HG03095 (cell line): ENCODE measurements at regions not wholly inside any gene's neighbourhood (a gene's known extent, or its start where the extent isn't known, plus 50 kb on each side); places are given as distances from the start of the nearest gene placed in this dataset.
"Not testable (repeated sequence)": the region's sequence is repeated elsewhere in the genome, so short reads cannot be mapped to it uniquely, and the experiment has no call there.

ENCODE experiments used
- ATAC-seq: cut with Tn5 transposase; IDR thresholded peaks from one replicate; pipeline ENCODE4 v1.9.1; 2021; ENCODE audit warnings: moderate library complexity; ENCODE audit not compliant: unreplicated experiment

DNA sequence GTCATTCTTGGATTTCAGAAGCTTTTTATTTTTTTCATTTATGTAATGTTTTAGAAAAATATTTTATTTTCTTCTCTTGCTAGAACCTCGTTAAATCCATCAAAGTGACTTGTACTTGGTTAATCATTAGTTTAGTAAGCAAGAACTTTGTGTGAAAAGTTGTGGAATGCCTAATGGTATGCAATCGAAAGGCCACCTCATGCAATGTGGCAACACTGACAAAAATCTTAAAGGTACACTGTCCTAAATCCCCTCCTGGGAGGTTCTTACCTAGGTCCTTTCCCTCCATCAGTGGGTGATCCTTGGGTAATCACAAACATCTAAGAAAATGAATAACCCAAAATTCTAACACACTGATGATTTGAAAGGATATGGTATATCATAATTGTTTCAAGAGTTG is 304.2 kb downstream of the DNAH5 start:
- ATAC-seq: no peak

DNA sequence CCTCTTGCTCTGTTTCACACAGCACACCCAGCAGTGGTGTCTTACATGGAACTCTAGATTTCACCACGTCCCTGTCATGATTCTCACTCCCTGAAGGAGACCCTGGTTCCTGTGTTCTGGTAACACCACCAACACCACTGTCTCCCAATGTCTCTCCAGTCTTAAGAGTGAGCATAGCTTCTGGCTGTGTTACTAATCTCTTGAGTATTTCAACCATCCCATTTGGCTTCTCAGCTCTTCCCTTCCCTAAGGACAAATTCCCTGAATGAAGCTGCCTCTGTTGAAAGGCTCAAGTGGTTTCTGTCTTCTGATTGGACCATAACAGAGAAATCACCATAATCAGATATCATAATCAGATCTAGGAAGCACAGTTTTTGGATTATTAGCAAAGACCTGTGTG is 311.8 kb downstream of the DNAH5 start:
- ATAC-seq: no peak

DNA sequence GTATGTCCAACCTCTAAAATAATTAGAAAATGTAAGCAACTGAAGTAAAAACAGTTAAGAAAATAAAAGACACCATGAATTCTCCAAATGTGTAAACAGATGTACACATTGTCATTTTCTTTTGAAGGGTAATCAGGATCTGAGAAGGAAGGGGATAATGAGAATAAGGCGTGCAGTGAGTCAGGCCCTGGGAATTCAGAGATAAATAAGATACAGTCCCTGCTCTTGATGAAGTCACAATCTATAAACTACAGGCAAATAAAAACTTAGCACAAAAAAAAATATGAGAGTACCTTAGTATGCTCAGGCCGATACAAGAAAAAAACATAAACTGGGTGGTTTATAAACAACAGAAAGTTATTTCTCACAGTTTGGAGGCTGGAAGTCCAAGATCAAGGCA is 315.3 kb downstream of the DNAH5 start:
- ATAC-seq: no peak

GRCh38 chr5:13627673-13628454 is 316.6 kb downstream of the DNAH5 start:
- no peak for ATAC-seq

DNA sequence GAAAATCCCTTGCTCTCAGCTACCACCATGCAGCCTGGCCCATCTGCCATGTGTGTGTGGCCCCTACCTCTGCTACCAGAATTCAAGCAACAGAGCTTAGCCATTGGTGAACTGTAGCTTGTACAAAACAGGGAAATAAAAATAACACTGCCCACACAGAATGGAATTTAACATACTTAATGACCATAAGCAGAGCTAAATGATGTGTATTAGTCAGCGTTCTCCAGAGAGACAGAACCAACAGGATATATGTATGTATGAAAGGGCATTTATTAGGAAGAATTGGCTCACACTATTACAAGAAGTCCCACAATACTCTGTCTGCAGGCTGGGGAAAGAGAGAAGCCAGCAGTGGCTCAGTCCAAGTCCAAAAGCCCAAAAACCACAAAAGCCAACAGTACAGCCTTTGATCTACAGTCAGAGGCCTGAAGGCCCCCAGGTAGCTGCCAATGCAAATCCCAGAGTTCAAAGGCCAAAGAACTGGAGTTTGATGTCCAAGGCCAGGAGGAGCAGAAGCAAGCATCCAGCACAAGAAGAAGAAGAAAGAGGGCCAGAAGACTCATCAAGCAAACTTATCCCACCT is 318.8 kb downstream of the DNAH5 start:
- no peak for ATAC-seq

DNA sequence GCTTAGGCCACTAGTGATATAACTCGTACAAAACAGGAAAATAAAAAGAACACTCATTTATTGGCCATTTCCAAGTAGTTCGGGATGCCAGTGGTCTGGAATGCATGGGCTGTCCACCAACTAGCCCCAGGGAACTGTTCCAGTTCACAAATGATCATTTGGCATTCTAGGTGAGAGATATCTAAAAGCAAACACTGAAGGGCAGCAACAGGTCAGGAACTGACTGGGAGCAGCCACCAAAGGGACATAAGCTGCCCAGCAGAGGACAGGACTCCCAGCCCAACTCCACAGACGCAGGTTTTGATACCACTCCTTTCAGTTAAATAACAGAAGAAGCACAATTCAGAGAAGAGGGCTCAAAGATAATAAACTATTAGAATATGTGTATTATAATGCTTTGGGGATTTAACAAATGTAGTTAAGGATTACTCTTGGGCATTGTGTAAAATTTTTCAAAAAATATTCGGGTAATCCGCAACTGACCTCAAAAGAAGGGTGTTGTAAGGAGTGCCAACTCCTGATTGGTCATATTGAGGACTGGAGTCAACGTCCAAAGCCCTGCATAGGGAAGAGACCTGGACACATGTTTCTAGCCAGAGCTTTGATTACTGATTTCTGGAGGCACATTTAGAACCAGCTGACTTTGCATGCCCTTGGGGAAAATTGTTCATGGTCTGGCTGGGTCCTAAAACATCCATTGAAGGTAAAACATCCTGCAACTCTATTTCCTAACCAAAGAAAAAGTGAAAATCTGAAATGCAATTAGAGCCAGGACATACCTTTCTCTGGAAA is 320.0 kb downstream of the DNAH5 start:
- ATAC-seq: no peak

- ATAC-seq: no peak
Observed at GRCh38 chr5:13613621-13614020, 330.9 kb downstream of the DNAH5 start.

- no peak for ATAC-seq
Observed at GRCh38 chr5:13611604-13612003, 332.9 kb downstream of the DNAH5 start.

DNA sequence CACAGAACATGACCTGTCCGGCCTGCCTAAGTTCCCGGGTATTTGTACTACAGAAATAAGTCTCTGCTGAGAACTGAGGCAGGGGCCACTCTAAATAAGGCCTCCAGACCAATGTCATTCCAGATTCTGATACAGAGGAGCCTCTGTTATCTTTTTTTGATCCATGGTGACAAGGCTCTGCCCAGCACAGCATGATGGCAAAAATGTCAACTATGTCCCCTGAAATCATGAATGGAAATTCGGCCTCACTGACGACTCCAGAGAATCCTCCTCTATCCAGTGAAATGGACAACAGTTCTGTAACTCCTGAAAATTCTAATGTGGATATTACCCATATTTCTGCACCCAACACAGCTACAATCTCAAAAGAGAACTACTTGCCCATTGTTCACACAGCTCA is 335.0 kb downstream of the DNAH5 start:
- no peak for ATAC-seq

DNA sequence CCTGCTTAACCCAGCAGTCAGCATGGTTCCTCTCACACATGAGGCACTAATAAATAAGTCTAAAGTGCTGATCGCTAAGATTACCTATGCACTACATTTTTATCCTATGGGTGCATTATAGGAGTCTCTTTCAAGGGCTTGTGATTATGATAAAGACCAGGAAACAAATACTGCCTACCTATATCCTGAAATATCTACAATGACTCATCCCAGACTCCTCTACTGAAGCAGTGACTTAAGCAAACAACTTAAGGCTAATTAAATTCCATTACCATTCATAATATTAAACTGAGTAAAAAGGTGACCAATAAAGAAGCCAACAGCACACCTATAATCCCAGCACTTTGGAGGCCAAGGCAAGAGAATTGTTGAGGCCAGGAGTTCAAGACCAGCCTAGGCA is 338.4 kb downstream of the DNAH5 start:
- ATAC-seq: no peak

GRCh38 chr5:13601112-13601511 is 343.4 kb downstream of the DNAH5 start:
- ATAC-seq: no peak

DNA sequence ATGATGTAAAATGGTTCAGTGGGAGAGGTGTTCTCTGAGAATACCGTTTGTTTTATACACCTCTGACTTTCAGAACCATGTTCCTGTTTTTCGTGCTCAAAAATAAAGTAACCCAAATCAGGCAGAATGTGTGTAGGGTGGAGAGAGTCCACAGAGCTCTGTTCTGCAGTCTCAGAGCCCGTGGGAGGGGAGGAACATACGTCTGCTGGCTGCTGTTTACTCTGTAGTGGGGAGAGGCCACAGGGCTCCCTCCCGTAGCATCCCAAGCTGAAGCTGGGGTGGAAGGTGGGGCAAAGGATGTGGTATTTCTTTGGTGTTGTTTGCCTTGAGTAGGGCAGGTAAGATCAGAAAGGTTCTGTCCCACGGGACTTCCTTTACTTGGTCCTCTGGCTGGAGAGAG is 348.5 kb downstream of the DNAH5 start:
- no peak for ATAC-seq

DNA sequence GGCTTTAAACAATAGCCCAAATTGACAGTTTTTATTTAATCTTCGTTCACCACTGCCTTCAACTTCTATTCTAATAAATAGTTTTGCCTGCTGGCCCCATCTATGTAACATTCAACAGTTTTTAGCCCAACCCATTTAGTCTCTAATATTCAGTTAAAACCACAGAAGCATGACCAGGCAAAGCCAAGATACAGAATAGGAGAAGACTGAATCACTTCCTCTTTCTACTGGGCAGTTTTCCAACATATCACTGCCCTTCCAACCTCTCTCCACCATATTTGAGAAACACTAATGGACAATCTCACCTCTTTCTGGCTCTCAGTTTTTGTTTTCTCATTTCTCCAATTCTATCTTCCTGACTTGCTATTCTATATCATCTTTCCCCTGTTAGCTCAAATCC is 352.9 kb downstream of the DNAH5 start:
- no peak for ATAC-seq

GRCh38 chr5:13585324-13585723 is 359.2 kb downstream of the DNAH5 start:
- ATAC-seq: no peak

DNA sequence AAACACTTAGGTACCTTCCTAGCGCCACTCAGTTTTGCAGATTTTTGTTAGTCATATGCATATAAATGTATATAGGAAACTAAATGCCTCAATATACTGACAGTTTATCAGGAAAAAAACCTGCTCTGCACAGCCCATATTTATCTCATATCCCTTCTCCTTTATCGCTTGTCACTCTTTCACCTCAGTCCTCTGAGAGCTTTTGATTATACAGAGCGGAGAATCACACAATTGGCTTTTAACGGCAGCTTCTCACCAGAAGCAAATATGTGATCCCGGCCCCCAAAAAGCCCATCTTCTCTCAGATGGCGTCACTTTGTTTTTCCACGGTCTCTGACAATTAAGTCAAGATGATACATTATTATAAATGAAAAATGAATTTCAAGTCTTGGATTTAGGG is 362.6 kb downstream of the DNAH5 start:
- no peak for ATAC-seq

- no peak for ATAC-seq
Observed at GRCh38 chr5:13581132-13581531, 363.4 kb downstream of the DNAH5 start.

GRCh38 chr5:13580058-13580457 is 364.4 kb downstream of the DNAH5 start:
- no peak for ATAC-seq

- ATAC-seq: not testable (repeated sequence)
Observed at GRCh38 chr5:13579091-13579490, 365.4 kb downstream of the DNAH5 start.

- not testable (repeated sequence) for ATAC-seq
Observed at GRCh38 chr5:13578311-13579039, 366.0 kb downstream of the DNAH5 start.

- ATAC-seq: no peak
Observed at GRCh38 chr5:13574574-13574973, 369.9 kb downstream of the DNAH5 start.

- ATAC-seq: no peak
Observed at GRCh38 chr5:13572163-13572562, 372.3 kb downstream of the DNAH5 start.
